ENCODE measurements at regions not wholly inside any gene's neighbourhood (a gene's known extent, or its start where the extent isn't known, plus 50 kb on each side); places are given as distances from the start of the nearest gene placed in this dataset.

GRCh38 chr11:69422645-69423044 lies 58.8 kb upstream of the LINC01488 start:
- TF ChIP-seq EZH2 (IDR thresholded peaks at IDR 0.05) (no peak), POLR2AphosphoS5 (IDR thresholded peaks at IDR 0.05; ENCODE audit: borderline replicate concordance, low read depth, low read length) (no peak)

All from SK-N-MC (cell line).